ENCODE measurements at regions not wholly inside any gene's neighbourhood (a gene's known extent, or its start where the extent isn't known, plus 50 kb on each side); places are given as distances from the start of the nearest gene placed in this dataset.
"Not testable (repeated sequence)": the region's sequence is repeated elsewhere in the genome, so short reads cannot be mapped to it uniquely, and the experiment has no call there.

GRCh38 chr5:71924325-71924724 lies 182.9 kb upstream of the MAP1B start:
- Mint-ChIP-seq H3K4me3 (ENCODE audit: low read depth) (no peak overlapping the region), H3K27me3 (peaks cover under 1% of the 10 kb centered on the region), H3K27ac (no peak overlapping the region), H3K4me1 (ENCODE audit: low read depth) (no peaks in the 10 kb centered on the region), H3K9me3 (ENCODE audit: low read depth) (peaks cover 22% of the 10 kb centered on the region), H3K36me3 (ENCODE audit: insufficient read depth) (no peaks in the 10 kb centered on the region)
- DNase-seq (ENCODE audit: low spot score, unreplicated experiment) = no peak
- TF ChIP-seq, protein P1, sequence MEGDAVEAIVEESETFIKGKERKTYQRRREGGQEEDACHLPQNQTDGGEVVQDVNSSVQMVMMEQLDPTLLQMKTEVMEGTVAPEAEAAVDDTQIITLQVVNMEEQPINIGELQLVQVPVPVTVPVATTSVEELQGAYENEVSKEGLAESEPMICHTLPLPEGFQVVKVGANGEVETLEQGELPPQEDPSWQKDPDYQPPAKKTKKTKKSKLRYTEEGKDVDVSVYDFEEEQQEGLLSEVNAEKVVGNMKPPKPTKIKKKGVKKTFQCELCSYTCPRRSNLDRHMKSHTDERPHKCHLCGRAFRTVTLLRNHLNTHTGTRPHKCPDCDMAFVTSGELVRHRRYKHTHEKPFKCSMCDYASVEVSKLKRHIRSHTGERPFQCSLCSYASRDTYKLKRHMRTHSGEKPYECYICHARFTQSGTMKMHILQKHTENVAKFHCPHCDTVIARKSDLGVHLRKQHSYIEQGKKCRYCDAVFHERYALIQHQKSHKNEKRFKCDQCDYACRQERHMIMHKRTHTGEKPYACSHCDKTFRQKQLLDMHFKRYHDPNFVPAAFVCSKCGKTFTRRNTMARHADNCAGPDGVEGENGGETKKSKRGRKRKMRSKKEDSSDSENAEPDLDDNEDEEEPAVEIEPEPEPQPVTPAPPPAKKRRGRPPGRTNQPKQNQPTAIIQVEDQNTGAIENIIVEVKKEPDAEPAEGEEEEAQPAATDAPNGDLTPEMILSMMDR (IDR thresholded peaks at IDR 0.05; ENCODE audit: unreplicated experiment) = no peak

GRCh38 chr5:71924980-71925379 lies 182.3 kb upstream of the MAP1B start:
- TF ChIP-seq, protein P1 (IDR thresholded peaks at IDR 0.05; ENCODE audit: unreplicated experiment) = no peak
- no peak for DNase-seq (ENCODE audit: low spot score, unreplicated experiment)
- H3K9me3 Mint-ChIP-seq (ENCODE audit: low read depth) = peaks cover 19% of the 10 kb centered on the region
- H3K4me3 Mint-ChIP-seq (ENCODE audit: low read depth) = no peak overlapping the region
- H3K27ac Mint-ChIP-seq = no peak overlapping the region
- H3K36me3 Mint-ChIP-seq (ENCODE audit: insufficient read depth) = no peaks in the 10 kb centered on the region
- no peaks in the 10 kb centered on the region for H3K4me1 Mint-ChIP-seq (ENCODE audit: low read depth)
- H3K27me3 Mint-ChIP-seq = peaks cover 7% of the 10 kb centered on the region

DNA sequence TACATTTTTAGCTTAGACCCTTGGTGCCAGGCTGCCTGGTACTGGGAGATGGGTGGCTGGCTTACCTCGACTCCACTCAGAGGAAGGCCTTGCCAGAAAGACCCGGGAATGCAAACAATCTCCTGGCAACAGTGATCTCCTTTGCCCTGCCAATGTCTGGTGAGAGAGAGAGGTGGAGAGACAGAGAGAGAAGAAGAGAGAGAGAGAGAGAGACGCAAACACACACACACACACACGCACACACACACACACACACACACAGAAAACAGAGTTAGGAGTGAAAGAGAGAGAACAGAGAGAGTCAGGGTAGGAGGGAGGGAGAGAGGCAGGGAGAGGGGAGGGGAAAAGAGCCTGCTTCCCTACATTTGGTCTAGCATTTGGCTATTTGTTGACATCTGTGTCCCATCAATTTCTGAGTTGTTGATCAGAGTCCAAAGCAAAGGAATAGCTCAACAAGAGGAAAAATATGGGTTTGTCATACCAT lies 181.6 kb upstream of the MAP1B start:
- Mint-ChIP-seq H3K4me1 (ENCODE audit: low read depth) (no peaks in the 10 kb centered on the region), H3K36me3 (ENCODE audit: insufficient read depth) (no peaks in the 10 kb centered on the region), H3K9me3 (ENCODE audit: low read depth) (peaks cover 17% of the 10 kb centered on the region), H3K4me3 (ENCODE audit: low read depth) (no peak overlapping the region), H3K27me3 (peaks cover 7% of the 10 kb centered on the region), H3K27ac (no peak overlapping the region)
- DNase-seq (ENCODE audit: low spot score, unreplicated experiment) = no peak
- TF ChIP-seq, protein P1 (IDR thresholded peaks at IDR 0.05; ENCODE audit: unreplicated experiment) = no peak

- Mint-ChIP-seq H3K4me1 (ENCODE audit: low read depth) (peaks cover 6% of the 10 kb centered on the region), H3K27ac (no peak overlapping the region), H3K9me3 (ENCODE audit: low read depth) (peaks cover 9% of the 10 kb centered on the region), H3K36me3 (ENCODE audit: insufficient read depth) (no peaks in the 10 kb centered on the region), H3K27me3 (peaks cover 10% of the 10 kb centered on the region), H3K4me3 (ENCODE audit: low read depth) (no peak overlapping the region)
- TF ChIP-seq, protein P1 (IDR thresholded peaks at IDR 0.05; ENCODE audit: unreplicated experiment) = no peak
- DNase-seq (ENCODE audit: low spot score, unreplicated experiment) = no peak
These were observed 178.3 kb upstream of the MAP1B start for GRCh38 chr5:71929003-71929402.

GRCh38 chr5:71930554-71930953 lies 176.7 kb upstream of the MAP1B start:
- not testable (repeated sequence) for H3K9me3 Mint-ChIP-seq (ENCODE audit: low read depth); DNase-seq (ENCODE audit: low spot score, unreplicated experiment); H3K36me3 Mint-ChIP-seq (ENCODE audit: insufficient read depth); H3K4me1 Mint-ChIP-seq (ENCODE audit: low read depth); H3K27ac Mint-ChIP-seq; H3K4me3 Mint-ChIP-seq (ENCODE audit: low read depth)
- H3K27me3 Mint-ChIP-seq = peaks cover 10% of the 10 kb centered on the region

DNA sequence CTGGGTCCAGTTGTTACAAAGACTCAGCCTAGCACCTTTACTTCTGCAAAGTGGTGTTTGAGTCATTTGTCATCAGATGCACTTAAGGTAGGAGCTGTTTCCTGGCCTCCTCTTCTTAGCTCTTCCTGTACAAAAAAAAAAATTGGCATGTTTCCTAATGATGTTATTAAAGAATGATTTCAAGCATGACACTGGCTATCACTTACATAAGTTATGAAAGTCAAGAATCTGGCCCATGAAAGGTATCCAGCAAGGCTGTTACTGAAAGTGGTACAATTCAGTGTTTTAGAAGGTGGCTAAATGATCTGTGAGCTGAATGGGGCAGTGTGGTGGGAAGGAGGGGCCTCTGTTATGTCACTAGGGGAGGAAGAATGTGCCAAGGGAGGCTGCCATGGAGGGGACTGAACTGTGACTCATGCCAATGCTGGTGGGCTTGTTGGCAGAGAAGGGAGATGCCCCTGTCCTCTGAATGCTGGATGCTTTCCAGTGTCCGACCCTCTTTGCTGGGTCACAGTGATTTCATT lies 175.1 kb upstream of the MAP1B start:
- Mint-ChIP-seq H3K9me3 (ENCODE audit: low read depth) (peaks cover 7% of the 10 kb centered on the region), H3K4me1 (ENCODE audit: low read depth) (peaks cover 6% of the 10 kb centered on the region), H3K27me3 (peaks cover 10% of the 10 kb centered on the region), H3K4me3 (ENCODE audit: low read depth) (no peak overlapping the region), H3K27ac (peak overlapping the region; percentile 4), H3K36me3 (ENCODE audit: insufficient read depth) (no peaks in the 10 kb centered on the region)
- TF ChIP-seq, protein P1 (IDR thresholded peaks at IDR 0.05; ENCODE audit: unreplicated experiment) = no peak
- no peak for DNase-seq (ENCODE audit: low spot score, unreplicated experiment)
